Smooth muscle cell (in vitro differentiated cells): ENCODE measurements at regions not wholly inside any gene's neighbourhood (a gene's known extent, or its start where the extent isn't known, plus 50 kb on each side); places are given as distances from the start of the nearest gene placed in this dataset.

Experiments
- DNase-seq: peaks from one replicate; lab custom pipeline; 2025; ENCODE audit not compliant: unreplicated experiment; lab: John Stamatoyannopoulos, UW
- H2AFZ ChIP-seq: fragments of 200-600 bp; sonication (generic); 2 replicates; pipeline ENCODE4 v1.6.0; 2016; ENCODE audit warnings: antibody characterized with exemption, low read depth, mild to moderate bottlenecking
- H3F3A ChIP-seq: fragments of 200-600 bp; sonication (generic); 2 replicates; pipeline ENCODE4 v1.6.0; 2017; ENCODE audit warnings: antibody characterized with exemption, low read depth
- H3K27ac ChIP-seq: fragments of 200-600 bp; sonication (generic); 2 replicates; pipeline ENCODE4 v1.5.1; 2016; ENCODE audit warnings: low read depth, mild to moderate bottlenecking
- H3K27me3 ChIP-seq: fragments of 200-600 bp; sonication (generic); 2 replicates; pipeline ENCODE4 v1.6.1; 2016; ENCODE audit warnings: low read depth, mild to moderate bottlenecking
- H3K36me3 ChIP-seq: fragments of 200-600 bp; sonication (generic); 2 replicates; pipeline ENCODE4 v1.5.1; 2016; ENCODE audit warnings: low read depth
- H3K4me1 ChIP-seq: fragments of 200-600 bp; sonication (generic); 2 replicates; pipeline ENCODE4 v1.5.1; 2016; ENCODE audit warnings: low read depth
- H3K4me2 ChIP-seq: fragments of 200-600 bp; sonication (generic); 2 replicates; pipeline ENCODE4 v1.6.0; 2016; ENCODE audit warnings: mild to moderate bottlenecking
- H3K4me3 ChIP-seq: fragments of 200-600 bp; sonication (generic); 2 replicates; pipeline ENCODE4 v1.5.1; 2016; ENCODE audit warnings: mild to moderate bottlenecking
- H3K79me2 ChIP-seq: fragments of 200-600 bp; sonication (generic); 2 replicates; pipeline ENCODE4 v1.6.0; 2016; ENCODE audit warnings: low read depth, mild to moderate bottlenecking
- H3K9ac ChIP-seq: fragments of 200-600 bp; sonication (generic); 2 replicates; pipeline ENCODE4 v1.6.0; 2016; ENCODE audit warnings: low read depth
- H3K9me3 ChIP-seq: fragments of 200-600 bp; sonication (generic); replicated peaks from 2 replicates; pipeline ENCODE4 v1.5.1; 2016; ENCODE audit warnings: low read depth
- H4K20me1 ChIP-seq: fragments of 200-600 bp; sonication (generic); 2 replicates; pipeline ENCODE4 v1.6.0; 2016; ENCODE audit warnings: low read depth
- CTCF ChIP-seq: fragments of 200-600 bp; sonication (generic); IDR thresholded peaks from 2 replicates; pipeline ENCODE4 v1.5.1; 2017; ENCODE audit warnings: borderline replicate concordance, mild to moderate bottlenecking, antibody characterized with exemption; ENCODE audit not compliant: insufficient read depth, poor library complexity, severe bottlenecking
- WGBS: methylation state at CpG from one replicate; pipeline ENCODE4 v1.1.7; 2016; ENCODE audit warnings: low lambda C conversion rate; 5-methylcytosine and 5-hydroxymethylcytosine counted together

- DNase-seq, result no peak
- Histone ChIP-seq H3K27ac (no peak overlapping the region), H3K4me1 (no peaks in the 10 kb centered on the region), H3K9me3 (no peaks in the 10 kb centered on the region), H3F3A (no peaks in the 10 kb centered on the region), H3K4me3 (no peak overlapping the region), H3K79me2 (no peaks in the 10 kb centered on the region), H3K27me3 (peaks cover 13% of the 10 kb centered on the region), H3K36me3 (no peaks in the 10 kb centered on the region), H2AFZ (no peak overlapping the region), H3K4me2 (no peak overlapping the region), H3K9ac (no peak overlapping the region), H4K20me1 (no peaks in the 10 kb centered on the region)
- 69% methylated on average over 1 of the region's 1 CpG for WGBS
- no peak for TF ChIP-seq CTCF
Measured at GRCh38 chr4:187190390-187190789, 466.7 kb upstream of the FAT1 start.

- Histone ChIP-seq H3K27me3 (peaks cover 13% of the 10 kb centered on the region), H3K36me3 (no peaks in the 10 kb centered on the region), H3F3A (no peaks in the 10 kb centered on the region), H4K20me1 (no peaks in the 10 kb centered on the region), H3K9me3 (no peaks in the 10 kb centered on the region), H3K4me3 (no peak overlapping the region), H3K27ac (no peak overlapping the region), H3K79me2 (no peaks in the 10 kb centered on the region), H3K4me1 (no peaks in the 10 kb centered on the region), H3K4me2 (no peak overlapping the region), H2AFZ (no peak overlapping the region), H3K9ac (no peak overlapping the region)
- no peak for DNase-seq
- no peak for TF ChIP-seq CTCF
- WGBS, result 94% methylated on average over 5 of the region's 5 CpGs
Measured at GRCh38 chr4:187191676-187192075, 468.0 kb upstream of the FAT1 start.

GRCh38 chr4:187192266-187192665, 468.6 kb upstream of the FAT1 start:
- WGBS, result 95% methylated on average over 9 of the region's 9 CpGs

More at GRCh38 chr4:187192266-187192665, 468.6 kb upstream of the FAT1 start:
- Histone ChIP-seq H3K9me3 (no peaks in the 10 kb centered on the region), H3K4me3 (no peak overlapping the region), H3F3A (no peaks in the 10 kb centered on the region), H3K4me2 (no peak overlapping the region), H3K36me3 (no peaks in the 10 kb centered on the region), H3K27me3 (peaks cover 13% of the 10 kb centered on the region), H4K20me1 (no peaks in the 10 kb centered on the region), H3K9ac (no peak overlapping the region), H3K79me2 (no peaks in the 10 kb centered on the region), H2AFZ (no peak overlapping the region), H3K4me1 (no peaks in the 10 kb centered on the region), H3K27ac (no peak overlapping the region)
- TF ChIP-seq CTCF, result no peak
- DNase-seq, result no peak
